Fibroblast of the conjunctiva (primary cell): ENCODE measurements at regions not wholly inside any gene's neighbourhood (a gene's known extent, or its start where the extent isn't known, plus 50 kb on each side); places are given as distances from the start of the nearest gene placed in this dataset.

ENCODE experiments used
- DNase-seq: peaks from one replicate; pipeline ENCODE4 v3.0.0-alpha.2; 2010; ENCODE audit warnings: low read depth

DNA sequence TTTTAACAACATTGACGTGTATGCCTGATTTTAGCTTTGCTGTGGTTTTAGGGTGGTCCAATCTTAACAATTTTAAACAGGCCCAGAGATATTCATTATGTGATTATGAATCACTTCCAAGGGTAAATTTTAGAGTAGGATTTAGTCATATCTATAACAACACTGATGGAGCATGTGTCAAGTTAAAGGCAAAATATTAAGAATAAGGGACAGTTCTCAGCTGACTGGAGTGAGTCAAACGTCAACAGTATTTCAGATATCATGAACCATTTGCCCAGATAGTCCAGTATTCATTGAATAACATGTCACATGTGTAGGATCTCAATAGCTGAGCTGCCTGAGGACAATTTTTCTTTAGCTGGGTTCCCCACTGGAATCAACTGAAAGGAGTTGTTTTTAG, 61.3 kb upstream of the VCX2 start:
- no peak for DNase-seq

DNA sequence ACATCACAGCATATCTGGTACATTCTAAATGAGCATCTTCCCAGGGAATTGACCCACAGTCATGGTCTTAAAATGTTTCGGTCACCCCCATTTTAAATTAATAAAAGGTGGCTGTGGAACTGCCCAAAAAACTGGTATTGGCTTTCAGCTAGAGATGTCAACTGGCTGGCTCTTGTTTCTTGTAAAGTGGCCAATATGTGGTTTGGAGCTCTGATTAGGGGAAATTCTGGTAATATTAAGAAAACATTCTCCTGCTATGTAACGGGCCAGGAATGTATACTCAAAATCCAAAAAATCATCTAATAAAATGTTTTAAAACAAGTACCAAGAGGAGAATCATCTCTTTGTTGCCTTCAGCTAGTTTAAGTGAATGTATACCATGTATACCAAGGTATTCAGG, 62.0 kb upstream of the VCX2 start:
- no peak for DNase-seq

DNA sequence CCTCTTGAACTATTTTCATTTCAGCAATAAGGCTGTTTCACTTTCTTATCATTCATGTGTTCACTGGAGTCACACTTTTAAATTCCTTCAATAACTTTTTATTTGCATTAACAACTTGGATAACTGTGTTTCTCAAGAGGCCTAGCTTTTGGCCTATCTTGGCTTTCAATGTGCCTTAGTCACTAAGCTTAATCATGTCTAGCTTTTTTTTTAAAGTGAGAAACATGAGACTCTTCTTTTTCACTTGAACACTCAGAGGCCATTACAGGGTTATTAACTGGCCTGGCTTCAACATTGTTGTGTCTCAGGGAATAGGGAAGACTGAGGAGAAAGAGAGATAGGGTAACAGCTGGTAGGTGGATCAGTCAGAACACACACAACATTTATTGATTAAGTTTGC, 64.0 kb upstream of the VCX2 start:
- DNase-seq: no peak

DNA sequence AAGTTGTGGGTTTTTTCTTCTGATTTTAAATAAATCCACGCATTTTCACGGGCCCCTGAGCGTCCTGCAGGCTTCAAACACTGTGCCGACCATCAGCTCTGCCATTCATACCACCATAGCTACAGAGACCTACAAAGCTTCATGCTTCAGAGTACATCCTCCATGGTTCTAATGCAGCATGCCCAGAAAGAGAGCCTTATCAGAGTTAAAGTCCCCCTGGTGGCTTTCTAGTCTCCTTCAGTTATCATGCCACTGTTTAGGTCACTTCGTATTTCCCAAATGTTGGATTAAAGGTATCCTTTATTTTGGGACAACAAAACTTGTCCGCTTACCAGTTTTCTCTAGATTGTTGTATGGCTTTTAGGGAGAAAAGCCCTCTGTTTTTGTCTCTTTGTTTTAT, 66.7 kb upstream of the VCX2 start:
- no peak for DNase-seq

DNA sequence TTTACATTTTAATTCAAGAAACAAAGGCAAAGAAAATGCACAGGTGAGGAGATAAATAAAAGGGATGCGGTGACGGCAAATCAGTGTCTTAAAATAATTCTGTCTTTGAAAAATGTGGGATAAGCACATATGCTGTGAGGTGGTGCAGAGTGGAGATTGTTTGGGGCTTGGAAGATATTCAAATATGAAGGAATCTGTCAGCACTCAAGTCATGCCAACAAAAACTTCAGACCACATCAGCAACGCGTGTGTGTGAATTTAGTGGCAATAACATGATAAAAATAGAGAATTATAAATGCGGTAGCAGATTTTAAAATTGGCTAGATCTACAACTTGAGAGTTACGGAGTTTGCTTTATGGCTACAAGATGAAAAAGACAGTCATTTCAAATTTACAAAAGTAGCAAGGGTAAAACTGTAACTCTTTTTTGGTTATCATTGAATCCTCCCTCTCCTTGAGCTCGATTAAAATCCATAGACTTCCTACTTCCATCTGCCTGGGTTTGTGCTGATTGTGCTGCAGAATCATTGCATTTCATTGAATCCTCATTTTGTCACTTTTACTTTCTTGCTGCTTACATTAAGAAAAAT, 71.5 kb upstream of the VCX2 start:
- DNase-seq: no peak

DNA sequence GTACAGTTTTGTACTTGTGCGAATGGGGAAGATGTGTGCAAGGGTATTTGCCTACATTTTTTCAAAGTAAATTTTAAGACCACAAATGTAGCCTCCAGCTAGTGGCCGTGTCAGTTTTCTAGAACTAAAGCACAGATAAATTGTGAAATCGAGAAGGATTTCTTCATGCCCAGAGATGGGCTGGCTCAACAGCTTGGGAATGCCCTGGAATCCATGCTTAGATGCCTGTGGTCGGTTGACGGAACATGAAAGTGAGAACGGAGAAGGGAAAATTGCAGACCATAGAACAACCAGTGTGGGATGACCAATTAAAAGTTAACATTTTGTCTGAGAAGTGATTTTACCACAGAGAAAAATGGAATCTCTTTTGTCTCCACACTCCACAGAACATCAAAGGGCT, 73.2 kb upstream of the VCX2 start:
- no peak for DNase-seq

DNA sequence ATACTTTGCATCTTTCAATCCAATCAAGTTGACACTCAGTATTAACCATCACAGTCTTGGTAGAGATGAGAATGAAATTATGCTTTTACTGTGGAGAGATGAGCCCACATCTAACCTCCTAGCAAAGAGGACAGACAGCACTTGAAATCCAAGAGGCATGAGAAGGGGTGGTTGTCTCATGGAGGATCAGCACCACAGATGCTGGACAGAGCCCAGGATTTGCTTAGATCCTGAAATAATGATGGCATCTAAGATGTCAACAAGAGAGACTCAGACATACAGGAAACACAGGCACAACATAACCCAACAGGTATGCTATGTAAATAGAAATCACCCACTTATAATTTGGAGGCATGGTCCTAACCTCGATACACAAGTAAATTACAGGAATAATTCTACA, 74.3 kb upstream of the VCX2 start:
- DNase-seq: no peak

DNA sequence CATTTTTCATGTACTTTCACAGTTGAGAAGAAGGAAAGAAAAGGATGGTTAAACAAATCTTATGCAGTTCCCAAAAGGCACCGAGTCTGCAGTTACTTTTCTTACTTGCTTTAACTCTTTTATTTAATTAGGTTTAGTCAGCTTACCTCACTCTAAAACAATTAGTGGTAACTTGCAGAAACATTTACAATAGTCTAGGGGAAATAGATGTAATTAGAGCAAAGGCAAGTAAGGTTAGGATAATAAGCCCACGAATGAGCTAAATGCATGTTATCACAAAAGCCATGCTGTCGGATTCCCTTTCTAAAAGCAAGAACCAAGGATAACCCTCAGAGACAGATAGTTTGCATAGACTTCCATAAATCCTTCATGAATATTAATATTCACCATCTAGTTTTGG, 82.0 kb upstream of the VCX2 start:
- DNase-seq: no peak

DNA sequence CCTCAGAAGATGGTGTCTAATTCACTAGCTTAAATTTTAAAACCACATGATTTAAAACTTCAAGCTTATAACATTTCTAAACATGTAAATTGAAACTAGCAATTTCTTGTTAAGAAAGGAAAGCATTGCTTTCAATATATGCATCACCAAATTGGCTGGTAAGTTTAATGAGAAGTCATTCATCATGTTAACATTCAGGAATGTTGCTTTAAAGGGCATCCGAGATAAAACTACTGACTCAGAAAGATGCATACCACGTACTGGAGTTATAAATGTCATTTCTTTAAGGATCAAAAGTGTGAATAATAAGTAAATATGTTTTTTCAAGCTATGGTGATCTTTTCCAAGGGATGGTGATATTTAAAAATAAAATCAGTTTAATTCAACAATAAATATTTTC, 83.3 kb upstream of the VCX2 start:
- no peak for DNase-seq

DNA sequence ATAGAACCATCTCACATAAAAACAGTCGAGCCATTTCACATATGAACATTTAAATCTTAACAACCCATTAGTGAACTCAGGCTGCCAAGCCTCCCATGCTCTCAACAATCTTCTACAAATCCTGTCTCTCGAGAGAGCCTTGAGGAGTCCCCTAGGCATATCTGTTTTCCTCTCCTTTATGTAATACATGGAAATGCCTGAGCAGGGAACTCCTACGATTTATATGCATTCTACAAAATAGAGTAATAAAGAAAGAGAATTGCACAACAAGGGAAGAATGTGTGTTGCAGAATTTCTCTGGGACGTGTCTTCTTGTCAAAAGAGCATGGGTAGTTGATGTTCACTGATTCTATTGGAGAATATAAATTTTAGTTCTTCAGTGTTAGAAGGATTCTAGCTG, 101.8 kb upstream of the VCX2 start:
- no peak for DNase-seq

DNA sequence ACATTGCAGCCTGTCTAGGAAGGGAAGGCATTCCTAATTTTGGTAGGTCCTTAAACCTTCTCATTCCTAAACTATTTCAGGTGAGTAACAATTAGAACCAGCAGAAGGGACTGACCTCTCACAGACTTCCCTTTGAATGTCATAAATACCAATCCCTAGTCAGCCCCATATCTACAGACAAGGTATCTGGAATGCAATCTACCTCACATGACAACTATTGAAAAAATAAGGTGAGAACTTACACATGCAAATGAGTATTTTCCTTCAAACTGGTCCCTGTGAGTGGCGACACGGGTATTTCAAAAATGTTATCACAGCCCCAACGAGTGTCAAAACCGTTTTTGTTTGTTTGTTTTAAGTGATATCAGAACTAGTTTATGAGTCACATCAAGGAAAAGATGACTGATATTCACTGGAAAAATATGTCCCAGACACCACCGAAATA, 102.4 kb upstream of the VCX2 start:
- no peak for DNase-seq

DNA sequence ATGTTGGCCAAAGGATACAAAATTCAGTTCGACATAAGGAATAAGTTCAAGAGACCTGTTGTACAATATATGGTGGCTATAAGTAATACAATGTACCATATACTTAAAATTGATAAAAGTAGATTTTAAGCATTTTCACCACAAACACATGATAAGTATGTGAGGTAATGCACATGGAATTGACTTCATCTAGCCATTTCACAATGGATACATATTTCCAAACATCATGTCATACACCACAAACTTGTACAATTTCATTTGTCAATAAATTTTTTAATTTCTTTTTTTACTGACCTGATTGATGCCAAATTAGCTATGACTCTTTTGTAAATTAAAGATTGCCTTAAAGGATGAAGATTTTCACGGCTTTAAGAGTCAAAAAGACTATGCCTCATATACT, 103.1 kb upstream of the VCX2 start:
- no peak for DNase-seq

DNA sequence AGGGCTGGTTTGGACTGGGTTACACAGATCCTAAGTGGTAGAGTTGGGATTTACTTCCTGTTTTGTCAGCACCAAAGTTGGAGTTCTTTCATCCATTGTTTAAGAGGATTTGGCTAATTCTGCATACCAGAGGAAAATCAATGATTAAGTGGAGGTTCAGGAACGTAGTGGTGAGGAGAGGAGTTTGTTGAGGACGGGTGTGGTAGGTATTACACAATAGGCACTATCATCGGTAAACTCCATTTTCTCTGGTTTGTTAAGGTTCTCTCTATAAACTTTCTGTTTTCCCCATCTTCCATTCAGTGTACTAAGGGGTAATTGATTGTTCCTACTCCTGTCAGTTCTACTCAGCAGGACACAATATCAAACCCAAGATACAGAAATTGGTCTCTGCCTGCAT, 107.5 kb upstream of the VCX2 start:
- no peak for DNase-seq

DNA sequence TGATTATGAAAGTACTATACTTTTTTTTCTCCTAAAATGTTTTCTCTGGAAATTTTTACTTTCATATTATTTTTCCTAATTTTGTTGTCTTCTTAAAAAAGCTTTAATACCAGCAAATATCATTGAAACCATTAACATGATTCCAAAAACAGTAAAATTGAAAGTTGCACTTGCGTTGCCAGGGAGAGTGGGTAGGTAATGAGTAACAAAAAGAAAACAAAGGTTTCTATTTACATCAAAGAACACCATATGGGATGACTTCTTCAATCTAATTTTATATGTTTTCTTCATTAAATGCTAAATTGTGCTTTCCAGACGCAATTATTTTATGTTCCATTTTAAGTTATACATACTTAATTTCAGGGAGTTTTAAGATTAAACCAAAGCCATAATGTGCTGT, 108.3 kb upstream of the VCX2 start:
- DNase-seq: no peak

DNA sequence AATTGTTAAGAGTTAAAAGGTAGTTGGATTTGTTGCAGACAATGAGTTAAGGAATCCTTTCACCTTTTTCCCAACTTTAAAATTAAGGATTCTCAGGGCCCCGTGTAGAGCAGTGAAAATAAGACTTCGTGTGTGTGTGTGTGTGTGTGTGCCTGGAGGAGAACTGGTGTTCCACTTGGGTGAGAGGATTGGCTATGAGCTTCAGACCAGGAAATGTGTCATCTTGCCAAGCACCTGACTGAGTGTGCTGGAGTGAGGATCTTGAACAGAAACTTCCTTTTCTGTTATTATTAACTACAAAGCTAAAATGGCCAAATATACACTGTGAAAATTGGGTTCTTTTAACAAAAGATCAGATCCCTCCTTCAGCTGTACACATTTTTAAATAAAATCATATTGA, 113.1 kb upstream of the VCX2 start:
- no peak for DNase-seq

DNA sequence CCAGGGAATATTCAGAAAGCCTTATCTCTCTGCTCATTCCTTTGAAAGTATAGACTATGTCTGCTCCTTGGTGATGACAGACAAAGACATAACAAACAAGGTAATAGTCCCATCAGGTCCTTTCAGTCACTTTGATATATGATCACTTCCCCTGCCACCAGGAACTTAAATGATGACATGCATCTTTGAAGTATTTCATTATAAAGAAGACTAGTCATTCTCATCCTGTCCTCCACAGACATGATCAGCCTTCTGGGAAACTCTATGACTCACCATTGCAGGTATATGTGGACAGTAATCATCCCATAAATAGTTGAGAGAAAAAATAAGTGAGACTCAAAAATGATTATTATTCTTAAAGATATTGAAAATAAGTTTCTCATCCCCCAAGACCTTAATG, 117.5 kb upstream of the VCX2 start:
- no peak for DNase-seq

DNA sequence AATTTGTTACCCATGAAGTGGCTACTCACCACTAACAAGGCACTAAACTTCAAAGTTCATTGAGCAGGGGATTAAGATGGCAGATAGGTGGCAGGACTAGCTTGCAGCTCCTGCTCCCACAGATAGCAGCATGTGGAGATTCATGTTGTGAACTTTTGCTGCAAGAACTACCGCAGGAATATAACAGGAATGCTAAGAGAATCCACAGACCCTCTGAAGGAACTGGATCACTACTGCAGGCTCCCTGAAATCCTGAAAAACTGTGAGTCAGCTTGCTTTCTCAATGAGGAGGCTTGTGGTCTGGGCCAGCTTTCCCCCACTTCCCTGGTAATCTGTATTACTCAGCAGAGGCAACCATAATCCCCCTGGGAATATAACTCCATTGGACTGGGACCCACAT, 118.5 kb upstream of the VCX2 start:
- DNase-seq: no peak

DNA sequence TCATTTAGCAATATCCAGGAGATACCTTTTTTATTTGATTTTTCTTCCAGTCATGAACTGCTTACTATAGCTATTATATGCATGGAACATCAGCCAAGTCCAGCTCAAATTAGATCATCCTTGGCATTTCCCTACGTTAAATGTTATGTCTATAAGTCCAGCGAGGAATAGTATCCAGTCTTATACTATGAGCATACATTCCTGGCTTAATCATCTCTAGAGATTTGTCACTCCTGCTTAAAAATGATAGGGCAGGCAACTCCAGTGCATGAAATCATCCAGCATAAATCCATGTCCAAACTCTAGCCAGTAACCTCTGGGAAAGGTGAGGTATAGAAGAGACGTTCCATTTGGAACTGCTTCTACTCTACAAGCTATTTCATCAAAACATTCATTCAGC, 126.7 kb upstream of the VCX2 start:
- no peak for DNase-seq

DNA sequence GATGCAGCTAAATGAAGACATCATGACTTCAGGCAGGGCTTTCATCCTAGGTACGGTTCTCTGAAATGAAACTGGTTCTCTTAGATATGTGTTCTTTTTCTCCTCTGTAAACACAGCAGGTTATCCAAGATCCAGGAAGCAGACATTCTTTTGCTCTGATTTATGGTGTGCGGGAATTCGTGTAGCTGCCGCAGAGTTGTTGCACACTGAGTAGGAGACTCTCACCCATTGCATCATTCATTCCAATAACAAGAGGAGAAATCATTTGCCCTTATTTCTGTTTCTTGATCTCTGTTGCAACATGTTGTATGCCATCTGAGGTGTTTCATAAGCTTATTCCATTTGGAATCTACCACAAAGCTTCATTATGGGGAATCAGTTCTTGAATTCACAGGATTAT, 133.6 kb upstream of the VCX2 start:
- no peak for DNase-seq

DNA sequence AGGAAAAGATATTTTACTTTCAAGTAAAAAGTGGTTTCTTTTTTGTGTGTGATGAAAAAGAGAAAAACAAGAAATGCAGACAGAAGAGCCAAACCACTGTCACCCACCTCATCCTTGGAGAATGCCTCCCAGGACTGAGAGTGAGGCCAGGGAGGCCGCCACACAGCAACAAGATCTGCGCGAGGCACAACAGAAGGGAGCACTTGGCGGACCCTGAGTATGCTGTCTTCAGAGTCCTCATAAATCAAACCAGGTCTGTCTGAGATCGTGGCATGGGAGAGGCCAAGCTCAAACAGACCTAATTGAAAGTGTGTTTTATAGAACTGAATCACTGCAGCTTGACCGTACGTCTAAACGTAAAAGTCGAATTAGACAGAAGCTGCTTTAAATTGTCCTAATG, 134.3 kb upstream of the VCX2 start:
- DNase-seq: no peak

DNA sequence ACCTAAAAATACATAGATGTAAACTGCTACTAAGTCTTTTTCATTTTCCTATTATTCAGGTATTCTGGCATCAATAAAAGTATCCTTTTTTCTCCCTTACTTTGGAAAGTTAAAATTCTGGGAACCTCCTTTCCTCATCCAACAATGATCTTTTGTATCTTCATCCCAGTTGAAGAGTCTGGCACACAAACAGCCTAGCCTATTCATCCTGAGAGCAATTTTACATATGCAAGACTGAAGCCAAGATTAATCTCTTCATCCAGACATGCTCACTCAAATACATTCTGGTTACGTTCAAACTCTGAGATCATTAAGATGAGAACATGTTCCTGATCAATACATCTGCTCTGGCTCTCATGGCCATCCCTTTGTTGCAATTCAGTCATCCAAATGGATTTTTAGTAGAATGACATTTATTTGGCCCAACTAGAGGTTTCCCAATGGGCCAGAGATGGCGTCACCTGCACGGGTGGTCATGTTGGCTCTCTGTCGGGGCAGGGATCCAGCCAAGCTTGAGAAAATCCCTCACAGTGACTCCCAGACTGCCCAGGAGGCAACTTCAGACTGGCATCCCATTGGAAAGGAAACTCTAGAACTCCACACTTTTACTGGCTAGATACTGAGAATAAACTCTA, 135.3 kb upstream of the VCX2 start:
- DNase-seq: no peak

DNA sequence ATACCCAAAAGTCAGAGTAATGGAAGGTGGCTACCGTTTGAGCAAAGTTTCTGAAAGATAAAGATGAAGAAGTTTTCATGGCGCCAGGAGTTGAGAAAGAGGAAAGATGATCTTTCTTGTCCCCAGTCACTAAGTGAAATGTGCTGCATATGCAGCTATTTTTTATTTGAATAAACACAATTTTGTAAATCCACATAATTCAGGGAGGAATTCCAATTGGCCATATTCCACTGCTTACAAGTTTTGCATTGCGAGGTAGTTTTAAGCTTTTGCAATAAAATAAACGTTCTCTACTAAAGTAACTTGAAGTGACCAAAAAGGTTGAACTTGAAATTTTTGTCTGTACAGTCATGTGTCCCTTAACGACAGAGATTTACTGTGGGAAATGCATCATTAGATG, 139.3 kb upstream of the VCX2 start:
- DNase-seq: no peak

DNA sequence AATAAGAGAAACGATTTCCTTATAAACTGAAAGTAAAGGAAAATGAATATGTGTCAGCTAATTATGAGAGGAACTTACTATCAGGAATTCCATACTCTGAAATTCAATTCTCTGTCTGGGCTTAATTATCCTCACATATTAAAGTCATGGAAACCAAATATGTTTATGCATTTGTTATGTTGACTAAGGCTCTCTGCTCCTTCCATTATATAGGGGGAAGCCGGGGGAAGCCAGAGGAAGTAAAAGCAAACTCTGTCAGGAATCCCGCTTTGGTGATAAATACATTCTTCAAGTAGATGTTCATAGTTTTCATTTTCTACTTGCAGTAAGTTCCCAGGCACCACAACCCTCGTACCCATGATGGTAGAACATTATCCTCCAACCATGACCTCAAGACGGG, 142.8 kb upstream of the VCX2 start:
- no peak for DNase-seq

DNA sequence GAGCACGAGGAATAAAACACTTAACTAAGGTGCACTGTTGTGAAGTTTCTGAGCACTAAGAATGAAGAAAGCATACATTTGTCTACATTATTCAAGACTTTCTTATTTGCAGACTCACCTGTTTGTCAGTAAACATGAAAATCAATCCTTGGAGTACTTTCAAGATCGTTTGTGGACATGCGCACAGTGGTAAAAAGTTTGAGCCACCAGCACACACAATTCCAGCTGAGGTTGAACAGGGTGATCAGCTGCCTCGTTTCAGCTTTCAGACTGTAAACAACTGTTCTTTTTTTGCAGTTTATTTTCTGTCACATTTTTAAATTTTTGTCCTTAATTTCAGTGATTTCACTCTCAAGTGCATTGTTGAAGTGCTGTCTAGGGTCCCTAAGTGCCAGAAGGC, 143.8 kb upstream of the VCX2 start:
- DNase-seq: no peak

DNA sequence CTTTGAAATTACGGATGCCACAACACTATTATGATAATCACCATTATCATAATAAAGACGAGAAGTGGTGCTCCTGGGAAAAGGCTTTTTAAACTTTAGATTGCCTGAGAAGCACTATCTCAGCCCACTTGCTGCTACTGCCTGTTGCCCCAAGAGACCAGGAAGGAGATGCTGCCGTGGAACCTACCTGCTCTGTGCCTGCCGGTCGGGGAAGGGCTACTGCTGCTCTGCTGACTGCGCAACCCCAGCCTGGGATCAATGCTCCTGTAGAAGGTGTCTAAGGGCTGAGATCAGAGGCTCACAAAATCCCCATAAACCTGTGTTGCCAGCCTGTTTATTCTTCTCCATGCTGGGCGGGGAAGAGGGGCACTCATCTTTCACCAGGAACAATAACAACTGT, 145.3 kb upstream of the VCX3B start:
- no peak for DNase-seq
